ENCODE measurements at regions not wholly inside any gene's neighbourhood (a gene's known extent, or its start where the extent isn't known, plus 50 kb on each side); places are given as distances from the start of the nearest gene placed in this dataset.

- DNase-seq (ENCODE audit: low spot score), result no peak
- no peak for TF ChIP-seq CTCF (IDR thresholded peaks at IDR 0.05; ENCODE audit: extremely low read depth, missing control alignments)
Measured at GRCh38 chrX:68919707-68920106, 90.9 kb downstream of the EFNB1 start.

GRCh38 chrX:68918202-68918601 is 89.4 kb downstream of the EFNB1 start:
- no peak for TF ChIP-seq CTCF (IDR thresholded peaks at IDR 0.05; ENCODE audit: extremely low read depth, missing control alignments)

GRCh38 chrX:68917799-68918198 is 89.0 kb downstream of the EFNB1 start:
- no peak for DNase-seq (ENCODE audit: low spot score)
- no peak for TF ChIP-seq CTCF (IDR thresholded peaks at IDR 0.05; ENCODE audit: extremely low read depth, missing control alignments)

More at GRCh38 chrX:68918202-68918601, 89.4 kb downstream of the EFNB1 start:
- no peak for DNase-seq (ENCODE audit: low spot score)

- DNase-seq (ENCODE audit: low spot score), result no peak
- no peak for TF ChIP-seq CTCF (IDR thresholded peaks at IDR 0.05; ENCODE audit: extremely low read depth, missing control alignments)
Measured at GRCh38 chrX:68916891-68917290, 88.1 kb downstream of the EFNB1 start.

- TF ChIP-seq CTCF (IDR thresholded peaks at IDR 0.05; ENCODE audit: extremely low read depth, missing control alignments), result no peak
- no peak for DNase-seq (ENCODE audit: low spot score)
Measured at GRCh38 chrX:68915778-68916177, 87.0 kb downstream of the EFNB1 start.

GRCh38 chrX:68914479-68914946 is 85.7 kb downstream of the EFNB1 start:
- no peak for DNase-seq (ENCODE audit: low spot score)
- no peak for TF ChIP-seq CTCF (IDR thresholded peaks at IDR 0.05; ENCODE audit: extremely low read depth, missing control alignments)

- no peak for DNase-seq (ENCODE audit: low spot score)
- TF ChIP-seq CTCF (IDR thresholded peaks at IDR 0.05; ENCODE audit: extremely low read depth, missing control alignments), result no peak
Measured at GRCh38 chrX:68913249-68913547, 84.4 kb downstream of the EFNB1 start.

All from GM20000 (cell line).